ENCODE measurements at regions not wholly inside any gene's neighbourhood (a gene's known extent, or its start where the extent isn't known, plus 50 kb on each side); places are given as distances from the start of the nearest gene placed in this dataset.

DNA sequence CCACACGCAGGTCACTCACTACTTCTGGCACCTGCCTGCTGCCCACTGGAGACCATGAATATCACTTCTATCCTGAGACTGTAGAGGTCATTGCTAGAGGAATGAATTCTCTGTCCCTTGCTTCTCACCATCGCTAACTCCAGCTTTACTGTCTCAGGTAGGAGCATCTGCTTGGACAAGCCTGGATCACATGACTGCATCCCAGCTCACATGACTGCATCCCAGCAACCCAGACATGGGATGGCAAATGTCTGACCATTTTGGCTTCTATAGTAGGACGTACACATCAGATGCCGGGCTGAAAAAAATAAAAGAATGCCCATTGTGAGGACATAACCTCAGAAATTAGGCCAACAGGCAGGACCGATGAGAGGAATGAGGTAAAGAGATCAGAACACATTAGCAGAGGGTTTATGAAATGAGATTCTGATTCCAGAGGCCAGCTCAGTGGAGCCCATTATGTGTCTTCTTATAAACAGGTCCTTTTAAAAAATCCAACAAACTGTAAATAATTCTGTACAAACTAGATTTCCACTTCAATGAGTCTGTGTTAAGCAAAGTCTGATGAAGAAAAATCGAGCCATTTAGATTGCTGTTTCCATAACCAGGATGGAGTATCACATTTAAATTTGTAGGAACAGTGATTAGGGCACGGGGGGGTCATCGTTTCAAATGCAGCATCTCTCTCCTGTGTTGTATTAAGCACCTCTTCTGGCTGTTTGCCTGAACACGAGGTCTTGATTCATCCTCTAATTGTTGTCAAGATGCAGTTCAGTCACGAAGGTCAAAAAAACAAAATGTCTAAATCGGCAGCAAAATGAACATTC lies 126.7 kb downstream of the MTHFS start:
- TF ChIP-seq, protein P1, sequence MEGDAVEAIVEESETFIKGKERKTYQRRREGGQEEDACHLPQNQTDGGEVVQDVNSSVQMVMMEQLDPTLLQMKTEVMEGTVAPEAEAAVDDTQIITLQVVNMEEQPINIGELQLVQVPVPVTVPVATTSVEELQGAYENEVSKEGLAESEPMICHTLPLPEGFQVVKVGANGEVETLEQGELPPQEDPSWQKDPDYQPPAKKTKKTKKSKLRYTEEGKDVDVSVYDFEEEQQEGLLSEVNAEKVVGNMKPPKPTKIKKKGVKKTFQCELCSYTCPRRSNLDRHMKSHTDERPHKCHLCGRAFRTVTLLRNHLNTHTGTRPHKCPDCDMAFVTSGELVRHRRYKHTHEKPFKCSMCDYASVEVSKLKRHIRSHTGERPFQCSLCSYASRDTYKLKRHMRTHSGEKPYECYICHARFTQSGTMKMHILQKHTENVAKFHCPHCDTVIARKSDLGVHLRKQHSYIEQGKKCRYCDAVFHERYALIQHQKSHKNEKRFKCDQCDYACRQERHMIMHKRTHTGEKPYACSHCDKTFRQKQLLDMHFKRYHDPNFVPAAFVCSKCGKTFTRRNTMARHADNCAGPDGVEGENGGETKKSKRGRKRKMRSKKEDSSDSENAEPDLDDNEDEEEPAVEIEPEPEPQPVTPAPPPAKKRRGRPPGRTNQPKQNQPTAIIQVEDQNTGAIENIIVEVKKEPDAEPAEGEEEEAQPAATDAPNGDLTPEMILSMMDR (IDR thresholded peaks at IDR 0.05) = no peak
- TF ChIP-seq POLR2A (IDR thresholded peaks at IDR 0.05) = no peak
